GM18502 (cell line): ENCODE measurements at regions not wholly inside any gene's neighbourhood (a gene's known extent, or its start where the extent isn't known, plus 50 kb on each side); places are given as distances from the start of the nearest gene placed in this dataset.

Experiments used
- ATAC-seq: cut with Tn5 transposase; IDR thresholded peaks from one replicate; pipeline ENCODE4 v1.9.1; 2021; ENCODE audit warnings: mild to moderate bottlenecking; ENCODE audit not compliant: unreplicated experiment, poor library complexity

- no peak for ATAC-seq
Measured at GRCh38 chr3:16801698-16802097, 83.1 kb upstream of the PLCL2 start.

- ATAC-seq: peak; percentile 87
Measured at GRCh38 chr3:16802389-16802788, 82.4 kb upstream of the PLCL2 start.

GRCh38 chr3:16803019-16803418 is 81.7 kb upstream of the PLCL2 start:
- no peak for ATAC-seq

- ATAC-seq: no peak
Measured at GRCh38 chr3:16807391-16807790, 77.4 kb upstream of the PLCL2 start.

GRCh38 chr3:16808393-16809107 is 76.2 kb upstream of the PLCL2 start:
- ATAC-seq: no peak

- ATAC-seq: no peak
Measured at GRCh38 chr3:16809482-16809881, 75.3 kb upstream of the PLCL2 start.

- ATAC-seq: no peak
Measured at GRCh38 chr3:16809993-16810392, 74.8 kb upstream of the PLCL2 start.

- no peak for ATAC-seq
Measured at GRCh38 chr3:16810593-16811367, 74.0 kb upstream of the PLCL2 start.

GRCh38 chr3:16811950-16812349 is 72.8 kb upstream of the PLCL2 start:
- no peak for ATAC-seq

- no peak for ATAC-seq
Measured at GRCh38 chr3:16813336-16813735, 71.4 kb upstream of the PLCL2 start.

GRCh38 chr3:16816048-16816780 is 68.5 kb upstream of the PLCL2 start:
- peak; percentile 85 for ATAC-seq

GRCh38 chr3:16817197-16817596 is 67.6 kb upstream of the PLCL2 start:
- no peak for ATAC-seq

GRCh38 chr3:16818194-16818593 is 66.6 kb upstream of the PLCL2 start:
- ATAC-seq: no peak

- no peak for ATAC-seq
Measured at GRCh38 chr3:16818945-16819344, 65.8 kb upstream of the PLCL2 start.

- ATAC-seq: no peak
Measured at GRCh38 chr3:16820485-16820884, 64.3 kb upstream of the PLCL2 start.

- no peak for ATAC-seq
Measured at GRCh38 chr3:16821053-16821452, 63.7 kb upstream of the PLCL2 start.

- peak; percentile 90 for ATAC-seq
Measured at GRCh38 chr3:16824081-16824696, 60.6 kb upstream of the PLCL2 start.

GRCh38 chr3:16825617-16826204 is 59.0 kb upstream of the PLCL2 start:
- ATAC-seq: no peak

- no peak for ATAC-seq
Measured at GRCh38 chr3:16828815-16829214, 55.9 kb upstream of the PLCL2 start.

- ATAC-seq: no peak
Measured at GRCh38 chr3:16831846-16832245, 52.9 kb upstream of the PLCL2 start.
